ENCODE measurements at regions not wholly inside any gene's neighbourhood (a gene's known extent, or its start where the extent isn't known, plus 50 kb on each side); places are given as distances from the start of the nearest gene placed in this dataset.

DNA sequence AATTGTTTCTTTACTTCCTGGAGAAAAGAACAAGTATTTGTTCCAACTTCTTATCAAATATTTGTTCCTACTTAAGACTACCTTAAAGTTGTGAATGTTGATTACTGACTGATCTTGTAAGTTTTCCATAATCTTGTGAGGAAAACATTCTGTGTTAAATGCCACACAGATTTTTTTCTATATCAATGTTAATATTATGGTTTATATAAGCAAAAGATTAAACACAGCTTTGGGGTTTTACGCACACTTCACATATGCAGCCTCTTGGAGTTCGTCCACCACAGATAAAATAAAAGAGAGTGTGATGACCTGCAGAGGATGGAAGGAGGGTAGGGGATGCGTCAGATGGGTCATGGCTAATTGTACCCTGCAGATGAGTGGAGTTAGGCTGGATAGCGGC lies 780.0 kb upstream of the SALL3 start:
- 85% methylated on average over 4 of the region's 4 CpGs for WGBS
- Histone ChIP-seq H3K4me2 (ENCODE audit: low read length, poor library complexity, severe bottlenecking) (no peak overlapping the region), H3K9me3 (ENCODE audit: control insufficient read depth, low read length) (peaks cover 7% of the 10 kb centered on the region), H3K9ac (ENCODE audit: low read length) (no peak overlapping the region), H4K91ac (ENCODE audit: low read length) (no peak overlapping the region), H4K8ac (ENCODE audit: low read length) (no peak overlapping the region), H3K27ac (ENCODE audit: low read length, poor library complexity, severe bottlenecking) (no peak overlapping the region), H3K18ac (ENCODE audit: low read depth in 1 of 2, low read length in 2 of 2) (no peak overlapping the region), H3K4me3 (ENCODE audit: insufficient read depth in 1 of 2, low read depth in 1 of 2, low read length in 2 of 2) (no peak overlapping the region), H2BK15ac (ENCODE audit: low read depth, poor library complexity, severe bottlenecking) (no peak overlapping the region), H2BK5ac (ENCODE audit: low read depth, low read length, poor library complexity, severe bottlenecking) (no peak overlapping the region), H2AK5ac (ENCODE audit: low read length, severe bottlenecking) (no peak overlapping the region), H3K79me1 (replicated peaks; ENCODE audit: low read length, poor library complexity, severe bottlenecking) (no peaks in the 10 kb centered on the region), H2BK120ac (ENCODE audit: low read depth, low read length) (no peak overlapping the region), H3K14ac (ENCODE audit: low read length in 2 of 2) (no peak overlapping the region), H3K27me3 (ENCODE audit: control insufficient read depth in 1 of 2, insufficient read depth in 1 of 2, low read length in 2 of 2) (no peaks in the 10 kb centered on the region), H2BK12ac (ENCODE audit: low read length in 2 of 2) (no peak overlapping the region), H3K4me1 (ENCODE audit: control insufficient read depth, insufficient read depth, low read depth, low read length) (no peaks in the 10 kb centered on the region), H3K23ac (ENCODE audit: low read length in 2 of 2) (no peak overlapping the region), H2AFZ (ENCODE audit: low read depth, low read length) (no peak overlapping the region), H3K36me3 (ENCODE audit: control insufficient read depth in 1 of 2, insufficient read depth in 2 of 2, low read depth in 1 of 2, low read length in 2 of 2) (no peaks in the 10 kb centered on the region), H3K4ac (ENCODE audit: low read depth in 1 of 2, low read length in 2 of 2) (no peak overlapping the region)
- DNase-seq = no peak

GRCh38 chr18:78207942-78208341 lies 771.7 kb upstream of the SALL3 start:
- Histone ChIP-seq H3K79me1 (replicated peaks; ENCODE audit: low read length, poor library complexity, severe bottlenecking) (no peaks in the 10 kb centered on the region), H2BK5ac (ENCODE audit: low read depth, low read length, poor library complexity, severe bottlenecking) (no peak overlapping the region), H3K4ac (ENCODE audit: low read depth in 1 of 2, low read length in 2 of 2) (no peak overlapping the region), H3K9me3 (ENCODE audit: control insufficient read depth, low read length) (no peaks in the 10 kb centered on the region), H3K36me3 (ENCODE audit: control insufficient read depth in 1 of 2, insufficient read depth in 2 of 2, low read depth in 1 of 2, low read length in 2 of 2) (no peaks in the 10 kb centered on the region), H3K4me2 (ENCODE audit: low read length, poor library complexity, severe bottlenecking) (no peak overlapping the region), H3K9ac (ENCODE audit: low read length) (no peak overlapping the region), H3K27ac (ENCODE audit: low read length, poor library complexity, severe bottlenecking) (no peak overlapping the region), H2AFZ (ENCODE audit: low read depth, low read length) (no peak overlapping the region), H4K91ac (ENCODE audit: low read length) (no peak overlapping the region), H2AK5ac (ENCODE audit: low read length, severe bottlenecking) (no peak overlapping the region), H3K4me3 (ENCODE audit: insufficient read depth in 1 of 2, low read depth in 1 of 2, low read length in 2 of 2) (no peak overlapping the region), H3K14ac (ENCODE audit: low read length in 2 of 2) (no peak overlapping the region), H2BK120ac (ENCODE audit: low read depth, low read length) (no peak overlapping the region), H4K8ac (ENCODE audit: low read length) (no peak overlapping the region), H2BK12ac (ENCODE audit: low read length in 2 of 2) (no peak overlapping the region), H3K23ac (ENCODE audit: low read length in 2 of 2) (no peak overlapping the region), H3K27me3 (ENCODE audit: control insufficient read depth in 1 of 2, insufficient read depth in 1 of 2, low read length in 2 of 2) (no peaks in the 10 kb centered on the region), H2BK15ac (ENCODE audit: low read depth, poor library complexity, severe bottlenecking) (no peak overlapping the region), H3K4me1 (ENCODE audit: control insufficient read depth, insufficient read depth, low read depth, low read length) (no peaks in the 10 kb centered on the region), H3K18ac (ENCODE audit: low read depth in 1 of 2, low read length in 2 of 2) (no peak overlapping the region)
- DNase-seq = no peak
- 84% methylated on average over 8 of the region's 10 CpGs for WGBS

DNA sequence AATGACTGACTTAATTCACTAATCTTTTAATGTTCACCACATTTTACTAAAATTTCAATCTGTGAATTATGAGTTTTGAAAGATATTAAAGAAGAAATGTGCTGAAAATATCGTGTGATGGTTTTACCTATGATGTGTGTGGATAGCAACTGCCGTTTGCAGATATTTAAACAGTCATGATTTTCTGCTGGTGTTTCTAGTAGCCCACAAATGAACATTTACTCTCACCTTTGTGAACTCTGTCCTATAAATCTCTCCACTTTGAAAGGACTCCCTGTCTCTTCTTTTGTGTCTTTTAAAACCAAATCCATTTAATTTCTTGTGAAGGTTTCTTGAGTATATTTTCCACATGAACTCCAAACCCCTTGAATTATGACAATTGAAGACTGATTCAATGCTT lies 771.2 kb upstream of the SALL3 start:
- Histone ChIP-seq H3K4ac (ENCODE audit: low read depth in 1 of 2, low read length in 2 of 2) (no peak overlapping the region), H3K27ac (ENCODE audit: low read length, poor library complexity, severe bottlenecking) (no peak overlapping the region), H2BK12ac (ENCODE audit: low read length in 2 of 2) (no peak overlapping the region), H3K23ac (ENCODE audit: low read length in 2 of 2) (no peak overlapping the region), H3K36me3 (ENCODE audit: control insufficient read depth in 1 of 2, insufficient read depth in 2 of 2, low read depth in 1 of 2, low read length in 2 of 2) (no peaks in the 10 kb centered on the region), H2AFZ (ENCODE audit: low read depth, low read length) (no peak overlapping the region), H3K14ac (ENCODE audit: low read length in 2 of 2) (no peak overlapping the region), H2BK120ac (ENCODE audit: low read depth, low read length) (no peak overlapping the region), H4K91ac (ENCODE audit: low read length) (no peak overlapping the region), H2AK5ac (ENCODE audit: low read length, severe bottlenecking) (no peak overlapping the region), H3K27me3 (ENCODE audit: control insufficient read depth in 1 of 2, insufficient read depth in 1 of 2, low read length in 2 of 2) (no peaks in the 10 kb centered on the region), H3K9ac (ENCODE audit: low read length) (no peak overlapping the region), H2BK15ac (ENCODE audit: low read depth, poor library complexity, severe bottlenecking) (no peak overlapping the region), H4K8ac (ENCODE audit: low read length) (no peak overlapping the region), H3K18ac (ENCODE audit: low read depth in 1 of 2, low read length in 2 of 2) (no peak overlapping the region), H3K4me1 (ENCODE audit: control insufficient read depth, insufficient read depth, low read depth, low read length) (no peaks in the 10 kb centered on the region), H3K4me2 (ENCODE audit: low read length, poor library complexity, severe bottlenecking) (no peak overlapping the region), H2BK5ac (ENCODE audit: low read depth, low read length, poor library complexity, severe bottlenecking) (no peak overlapping the region), H3K79me1 (replicated peaks; ENCODE audit: low read length, poor library complexity, severe bottlenecking) (no peaks in the 10 kb centered on the region), H3K9me3 (ENCODE audit: control insufficient read depth, low read length) (no peaks in the 10 kb centered on the region), H3K4me3 (ENCODE audit: insufficient read depth in 1 of 2, low read depth in 1 of 2, low read length in 2 of 2) (no peak overlapping the region)
- no peak for DNase-seq
- no CpG with 5 or more reads among the region's 2 CpGs for WGBS

DNA sequence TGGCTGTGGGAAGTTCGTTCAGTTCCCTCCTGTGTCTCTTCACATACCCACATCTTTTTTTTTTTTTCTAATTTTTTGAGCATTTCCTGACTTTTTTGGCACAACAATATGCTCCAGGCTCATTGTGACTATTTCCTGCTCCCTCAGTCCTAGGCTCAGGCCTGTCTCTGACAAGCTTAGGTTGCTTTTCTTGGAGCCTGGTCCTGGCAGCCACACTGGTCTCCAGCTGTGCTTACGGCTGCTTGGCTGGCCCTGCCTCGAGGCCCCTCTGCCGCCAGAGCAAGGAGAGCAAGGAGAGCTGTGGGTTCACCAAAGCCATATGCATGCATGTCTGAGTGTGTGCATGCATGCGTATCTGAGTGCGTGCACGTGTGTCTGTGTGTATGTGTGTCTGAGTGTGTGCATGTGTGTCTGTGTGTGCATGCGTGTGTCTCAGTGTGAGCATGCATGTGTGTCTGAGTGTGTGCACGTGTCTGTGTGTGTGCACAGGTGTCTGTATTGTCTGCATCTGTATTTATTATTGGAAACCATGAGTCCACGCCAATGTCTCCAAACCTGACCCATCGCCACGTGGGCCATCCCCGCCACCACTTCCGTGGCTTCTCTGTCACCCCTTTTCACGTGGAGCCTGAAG lies 766.1 kb upstream of the SALL3 start:
- H2BK12ac ChIP-seq (ENCODE audit: low read length in 2 of 2) = no peak overlapping the region
- no peak overlapping the region for H4K8ac ChIP-seq (ENCODE audit: low read length)
- no peak overlapping the region for H2AFZ ChIP-seq (ENCODE audit: low read depth, low read length)
- H2AK5ac ChIP-seq (ENCODE audit: low read length, severe bottlenecking) = no peak overlapping the region
- peak overlapping the region; percentile 14 for H4K91ac ChIP-seq (ENCODE audit: low read length)
- no peak overlapping the region for H3K4ac ChIP-seq (ENCODE audit: low read depth in 1 of 2, low read length in 2 of 2)
- no peaks in the 10 kb centered on the region for H3K4me1 ChIP-seq (ENCODE audit: control insufficient read depth, insufficient read depth, low read depth, low read length)
- H2BK120ac ChIP-seq (ENCODE audit: low read depth, low read length) = no peak overlapping the region
- no peak for DNase-seq
- no peaks in the 10 kb centered on the region for H3K79me1 ChIP-seq (replicated peaks; ENCODE audit: low read length, poor library complexity, severe bottlenecking)
- peak overlapping the region in 1 of 2 experiments; percentile 31 for H3K4me3 ChIP-seq (ENCODE audit: insufficient read depth in 1 of 2, low read depth in 1 of 2, low read length in 2 of 2)
- H3K9me3 ChIP-seq (ENCODE audit: control insufficient read depth, low read length) = no peaks in the 10 kb centered on the region
- H2BK15ac ChIP-seq (ENCODE audit: low read depth, poor library complexity, severe bottlenecking) = no peak overlapping the region
- no peaks in the 10 kb centered on the region for H3K36me3 ChIP-seq (ENCODE audit: control insufficient read depth in 1 of 2, insufficient read depth in 2 of 2, low read depth in 1 of 2, low read length in 2 of 2)
- no peak overlapping the region for H3K27ac ChIP-seq (ENCODE audit: low read length, poor library complexity, severe bottlenecking)
- no peak overlapping the region for H3K14ac ChIP-seq (ENCODE audit: low read length in 2 of 2)
- H3K4me2 ChIP-seq (ENCODE audit: low read length, poor library complexity, severe bottlenecking) = no peak overlapping the region
- H3K9ac ChIP-seq (ENCODE audit: low read length) = no peak overlapping the region
- no peaks in the 10 kb centered on the region for H3K27me3 ChIP-seq (ENCODE audit: control insufficient read depth in 1 of 2, insufficient read depth in 1 of 2, low read length in 2 of 2)
- no peak overlapping the region for H2BK5ac ChIP-seq (ENCODE audit: low read depth, low read length, poor library complexity, severe bottlenecking)
- no peak overlapping the region for H3K18ac ChIP-seq (ENCODE audit: low read depth in 1 of 2, low read length in 2 of 2)
- no peak overlapping the region for H3K23ac ChIP-seq (ENCODE audit: low read length in 2 of 2)
- 81% methylated on average over 15 of the region's 15 CpGs for WGBS

All from mesenchymal stem cell (in vitro differentiated cells and primary cell).